ENCODE measurements at regions not wholly inside any gene's neighbourhood (a gene's known extent, or its start where the extent isn't known, plus 50 kb on each side); places are given as distances from the start of the nearest gene placed in this dataset.

GRCh38 chr6:128739112-128739511 lies 143.8 kb upstream of the LAMA2 start:
- TF ChIP-seq CTCF (conservative IDR thresholded peaks at IDR 0.05; ENCODE audit: low read depth in 2 of 2), result no peak
- no peak for TF ChIP-seq EZH2phosphoT487 (IDR thresholded peaks at IDR 0.05; ENCODE audit: unreplicated experiment)
- no peak for TF ChIP-seq REST (IDR thresholded peaks at IDR 0.05; ENCODE audit: unreplicated experiment)
- no peak for TF ChIP-seq POLR2AphosphoS5 (IDR thresholded peaks at IDR 0.05; ENCODE audit: low read depth)
- no peak for TF ChIP-seq EZH2 (IDR thresholded peaks at IDR 0.05; ENCODE audit: low read depth, unreplicated experiment)

Measured in GM23338 (cell line).